ENCODE measurements at regions not wholly inside any gene's neighbourhood (a gene's known extent, or its start where the extent isn't known, plus 50 kb on each side); places are given as distances from the start of the nearest gene placed in this dataset.
A peak's percentile ranks its signal among the peaks of the same experiment; 100 is the strongest.
"Not testable (repeated sequence)": the region's sequence is repeated elsewhere in the genome, so short reads cannot be mapped to it uniquely, and the experiment has no call there.

DNA sequence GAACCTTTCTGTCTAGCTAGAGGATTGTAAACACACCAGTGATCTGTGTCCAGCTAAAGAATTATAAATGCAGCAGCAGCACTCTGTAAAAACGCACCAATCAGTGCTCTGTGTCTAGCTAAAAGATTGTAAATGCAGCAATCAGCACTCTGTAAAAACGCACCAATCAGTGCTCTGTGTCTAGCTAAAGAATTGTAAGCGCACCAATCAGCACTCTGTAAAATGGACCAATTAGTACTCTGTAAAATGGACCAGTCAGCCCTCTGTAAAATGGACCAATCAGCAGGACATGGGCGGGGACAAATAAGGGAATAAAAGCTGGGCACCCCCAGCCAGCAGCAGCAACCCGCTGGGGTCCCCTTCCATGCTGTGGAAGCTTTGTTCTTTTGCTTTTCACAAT is 204.1 kb upstream of the UBL3 start:
- not testable (repeated sequence) for DNase-seq

DNA sequence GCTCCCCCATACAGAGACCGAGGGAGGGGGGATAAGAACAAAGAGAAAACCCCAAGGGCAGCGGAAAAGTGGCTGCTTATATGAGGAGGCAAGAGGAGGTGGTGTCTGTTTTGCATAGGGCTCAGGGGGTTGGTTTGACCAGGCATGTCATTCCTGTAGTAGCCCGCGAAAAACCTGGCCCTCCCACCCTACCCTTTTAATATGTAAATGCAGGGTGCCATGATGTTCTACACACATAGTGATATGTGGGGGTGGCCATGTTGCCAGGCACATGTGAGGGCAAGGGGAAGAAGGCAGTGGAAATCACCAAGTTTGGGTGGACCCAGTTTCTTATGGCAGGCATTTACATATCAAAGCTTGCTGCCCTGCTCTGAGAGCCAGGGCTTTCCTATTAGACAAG is 203.5 kb upstream of the UBL3 start:
- no peak for DNase-seq

GRCh38 chr13:30052120-30052519 is 201.7 kb upstream of the UBL3 start:
- DNase-seq, result no peak

DNA sequence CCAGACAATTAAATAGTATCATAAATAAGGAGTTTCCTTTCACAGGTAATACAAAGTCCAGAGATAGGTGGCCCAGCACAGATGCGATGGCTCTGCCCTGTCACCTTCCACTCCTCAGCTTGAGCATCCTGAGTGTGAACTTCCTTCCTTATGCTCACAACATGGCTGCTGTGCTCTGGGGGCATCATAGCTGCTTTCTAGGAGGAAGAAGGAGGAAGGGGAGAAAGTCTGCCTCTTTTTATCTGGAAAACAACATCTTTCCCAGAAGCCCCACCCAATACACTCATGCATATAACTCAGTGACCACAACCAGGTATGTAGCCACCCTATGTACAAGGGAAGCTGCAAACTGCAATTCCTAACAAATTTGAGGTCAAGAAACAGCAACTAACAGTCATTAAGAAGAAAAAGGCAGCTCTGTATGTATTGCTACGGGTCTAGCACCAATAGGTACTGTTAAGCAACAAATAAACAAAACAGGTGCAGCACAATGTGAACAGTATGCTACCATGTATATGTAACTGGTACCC is 201.2 kb upstream of the UBL3 start:
- DNase-seq, result no peak

- no peak for DNase-seq
Measured at GRCh38 chr13:30049692-30050091, 199.3 kb upstream of the UBL3 start.

GRCh38 chr13:30047154-30047874 is 196.9 kb upstream of the UBL3 start:
- DNase-seq, result no peak

GRCh38 chr13:30045916-30046704 is 195.7 kb upstream of the UBL3 start:
- DNase-seq, result peak; percentile 23

GRCh38 chr13:30044932-30045331 is 194.5 kb upstream of the UBL3 start:
- DNase-seq, result no peak

DNA sequence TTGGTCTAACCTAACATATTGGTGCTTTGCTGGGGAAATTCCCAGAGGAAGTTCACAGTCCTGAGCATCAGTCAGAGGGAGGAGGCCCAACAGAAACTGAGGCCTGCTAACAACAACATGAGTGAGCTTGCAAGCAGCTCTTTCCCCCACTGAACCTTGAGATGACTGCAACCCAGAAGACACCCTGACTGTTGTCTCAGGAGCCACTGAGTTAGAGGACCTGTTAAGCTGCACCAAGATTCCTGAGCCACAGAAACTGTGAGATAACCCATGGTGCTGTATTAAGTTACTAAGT is 193.2 kb upstream of the UBL3 start:
- no peak for DNase-seq

GRCh38 chr13:30042891-30043630 is 192.6 kb upstream of the UBL3 start:
- no peak for DNase-seq

GRCh38 chr13:30042272-30042671 is 191.9 kb upstream of the UBL3 start:
- no peak for DNase-seq

DNA sequence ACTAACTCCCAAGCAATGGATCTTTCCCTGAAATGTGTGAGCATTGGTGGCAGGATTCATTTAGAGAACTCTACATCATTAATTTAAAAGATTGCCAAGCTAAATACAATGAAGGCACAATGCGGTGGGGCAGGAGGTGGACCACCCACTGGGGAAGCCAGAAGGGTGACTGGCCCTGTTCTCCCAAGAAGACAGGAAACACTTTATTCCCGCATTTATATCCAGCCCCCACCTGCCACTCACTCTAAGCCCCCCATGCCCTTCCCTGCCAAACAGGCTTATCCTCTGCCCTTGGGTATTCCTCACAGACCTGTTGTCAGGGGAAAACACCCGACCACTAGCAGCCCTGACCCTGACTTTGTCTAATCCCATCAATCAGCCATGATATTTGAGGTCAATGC is 189.1 kb upstream of the UBL3 start:
- DNase-seq, result no peak

- DNase-seq, result no peak
Measured at GRCh38 chr13:30038884-30039283, 188.5 kb upstream of the UBL3 start.

DNA sequence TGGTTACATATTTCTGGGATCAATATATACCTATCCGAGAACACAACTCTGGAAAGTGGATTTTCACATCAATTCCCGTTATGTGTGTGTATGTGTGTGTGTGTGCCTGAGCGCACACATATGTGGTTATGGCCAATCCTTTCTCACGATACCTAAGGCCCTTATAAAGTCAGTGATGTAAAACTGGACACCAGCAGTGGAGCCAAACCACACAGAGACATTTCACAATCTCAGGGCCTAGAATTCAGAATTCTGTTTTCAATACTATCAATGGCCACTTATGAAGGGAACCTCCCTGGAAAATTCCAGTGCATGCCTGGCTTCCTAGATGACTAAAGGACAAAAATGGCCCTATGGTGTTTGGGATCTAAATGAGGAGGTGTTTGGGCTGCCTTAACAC is 187.3 kb upstream of the UBL3 start:
- DNase-seq, result no peak

GRCh38 chr13:30037306-30037705 is 186.9 kb upstream of the UBL3 start:
- DNase-seq, result no peak

GRCh38 chr13:30034458-30034795 is 184.0 kb upstream of the UBL3 start:
- no peak for DNase-seq

GRCh38 chr13:30033681-30034457 is 183.5 kb upstream of the UBL3 start:
- DNase-seq, result peak; percentile 77

- DNase-seq, result no peak
Measured at GRCh38 chr13:30032263-30032662, 181.8 kb upstream of the UBL3 start.

- DNase-seq, result no peak
Measured at GRCh38 chr13:30031488-30031887, 181.1 kb upstream of the UBL3 start.

GRCh38 chr13:30030141-30030750 is 179.8 kb upstream of the UBL3 start:
- no peak for DNase-seq

DNA sequence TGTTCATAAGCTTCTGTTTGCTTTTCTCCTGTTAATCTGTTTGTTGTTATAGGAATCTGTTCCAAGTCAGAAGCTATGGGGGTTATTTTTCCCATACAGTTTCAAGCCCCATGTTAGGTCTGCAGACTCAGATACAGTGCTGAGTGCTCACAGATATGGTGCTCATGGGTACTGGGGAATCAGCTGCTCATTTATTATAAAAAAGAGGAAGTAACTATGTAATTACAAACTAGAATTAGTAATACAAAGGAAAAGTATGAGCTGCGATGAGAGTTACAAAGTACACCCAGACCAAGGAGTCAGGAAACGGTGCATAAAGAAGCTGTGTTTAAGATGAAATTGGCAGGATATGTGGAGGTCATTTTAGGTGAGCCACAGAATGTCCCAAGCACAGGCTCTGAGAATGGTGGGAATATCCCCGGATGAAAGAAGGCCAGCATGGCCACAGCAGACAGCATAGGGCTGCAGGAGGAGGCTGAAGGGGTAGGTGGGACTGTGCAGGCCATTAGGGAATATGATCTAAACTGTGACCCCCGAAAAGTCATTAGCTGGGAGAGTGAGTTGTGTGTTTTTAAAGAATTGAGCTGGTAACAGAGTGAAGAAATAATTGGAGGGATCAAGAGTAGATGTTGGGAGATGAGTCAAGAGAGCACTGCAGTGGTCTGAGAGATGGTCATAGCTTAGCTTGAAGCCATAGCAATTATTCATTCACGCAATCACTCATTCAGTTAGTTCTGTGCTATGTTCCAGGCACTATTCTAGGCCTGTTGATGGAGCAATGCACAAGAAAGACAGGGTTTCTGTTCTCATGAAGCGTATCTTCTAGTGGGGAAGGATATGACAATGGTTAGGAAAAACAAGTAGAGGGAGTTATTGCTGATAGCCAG is 177.4 kb upstream of the UBL3 start:
- DNase-seq, result no peak

DNA sequence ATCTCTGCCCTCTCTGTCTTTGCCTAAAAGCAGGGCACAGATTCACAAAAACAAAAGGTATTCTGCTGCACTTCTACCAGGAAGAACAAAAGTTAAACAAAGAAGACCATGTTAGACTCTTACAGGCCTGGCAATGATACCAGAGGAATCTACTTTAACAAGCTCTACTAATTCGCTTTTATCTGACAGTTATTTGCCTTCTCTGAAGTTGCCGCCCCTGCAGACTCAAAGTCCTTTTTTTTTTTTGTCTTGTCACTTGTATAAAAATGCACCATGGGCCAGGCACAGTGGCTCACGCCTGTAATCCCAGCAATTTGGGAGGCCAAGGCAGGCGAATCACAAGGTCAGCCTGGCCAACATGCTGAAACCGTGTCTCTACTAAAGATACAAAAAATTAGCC is 176.5 kb upstream of the UBL3 start:
- no peak for DNase-seq
